ENCODE measurements at regions not wholly inside any gene's neighbourhood (a gene's known extent, or its start where the extent isn't known, plus 50 kb on each side); places are given as distances from the start of the nearest gene placed in this dataset.

DNA sequence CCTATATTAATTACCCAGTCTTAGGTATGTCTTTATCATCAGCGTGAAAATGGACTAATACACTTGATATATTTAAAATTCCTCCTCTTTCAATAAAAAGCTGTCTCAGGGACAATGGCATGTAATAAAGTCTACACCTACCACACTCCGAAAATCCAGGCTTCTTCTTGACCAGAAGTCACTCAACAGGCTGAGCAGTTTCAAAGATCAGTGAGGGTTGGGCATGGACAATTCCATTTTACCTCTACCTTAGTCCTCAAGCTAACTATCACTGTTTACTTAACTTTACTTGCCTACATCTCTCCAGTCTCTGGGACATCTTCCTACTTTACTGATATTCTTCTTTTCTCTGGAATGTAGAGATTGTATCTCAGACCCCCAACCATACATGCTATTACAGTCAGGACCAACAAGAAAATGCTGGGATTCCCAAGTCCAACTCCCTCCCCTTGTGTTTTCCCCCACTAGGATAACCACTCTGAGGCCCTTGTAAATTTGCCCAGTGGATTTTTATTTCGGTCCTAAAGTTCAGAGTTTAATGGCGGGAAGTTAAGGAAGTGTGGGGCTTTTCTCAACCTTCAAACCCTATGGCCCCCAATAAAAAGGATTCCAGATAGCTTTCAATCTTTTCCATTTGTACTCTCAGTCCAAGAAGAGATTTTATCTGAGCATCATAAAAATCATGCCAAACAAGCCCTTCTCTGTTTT, 137.1 kb upstream of the TSC22D2 start:
- TF ChIP-seq, protein P1, sequence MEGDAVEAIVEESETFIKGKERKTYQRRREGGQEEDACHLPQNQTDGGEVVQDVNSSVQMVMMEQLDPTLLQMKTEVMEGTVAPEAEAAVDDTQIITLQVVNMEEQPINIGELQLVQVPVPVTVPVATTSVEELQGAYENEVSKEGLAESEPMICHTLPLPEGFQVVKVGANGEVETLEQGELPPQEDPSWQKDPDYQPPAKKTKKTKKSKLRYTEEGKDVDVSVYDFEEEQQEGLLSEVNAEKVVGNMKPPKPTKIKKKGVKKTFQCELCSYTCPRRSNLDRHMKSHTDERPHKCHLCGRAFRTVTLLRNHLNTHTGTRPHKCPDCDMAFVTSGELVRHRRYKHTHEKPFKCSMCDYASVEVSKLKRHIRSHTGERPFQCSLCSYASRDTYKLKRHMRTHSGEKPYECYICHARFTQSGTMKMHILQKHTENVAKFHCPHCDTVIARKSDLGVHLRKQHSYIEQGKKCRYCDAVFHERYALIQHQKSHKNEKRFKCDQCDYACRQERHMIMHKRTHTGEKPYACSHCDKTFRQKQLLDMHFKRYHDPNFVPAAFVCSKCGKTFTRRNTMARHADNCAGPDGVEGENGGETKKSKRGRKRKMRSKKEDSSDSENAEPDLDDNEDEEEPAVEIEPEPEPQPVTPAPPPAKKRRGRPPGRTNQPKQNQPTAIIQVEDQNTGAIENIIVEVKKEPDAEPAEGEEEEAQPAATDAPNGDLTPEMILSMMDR (optimal IDR thresholded peaks at IDR 0.05 in 1 of 3, IDR thresholded peaks at IDR 0.05 in 1 of 3, conservative IDR thresholded peaks at IDR 0.05 in 1 of 3; ENCODE audit: extremely low read depth in 1 of 3, insufficient read depth in 2 of 3, low read length in 3 of 3), result no peak
- no peak for TF ChIP-seq EZH2 (IDR thresholded peaks at IDR 0.05; ENCODE audit: low read length)
